GM21528 (cell line): ENCODE measurements at regions not wholly inside any gene's neighbourhood (a gene's known extent, or its start where the extent isn't known, plus 50 kb on each side); places are given as distances from the start of the nearest gene placed in this dataset.
"Not testable (repeated sequence)": the region's sequence is repeated elsewhere in the genome, so short reads cannot be mapped to it uniquely, and the experiment has no call there.

Experiments used
- ATAC-seq: cut with Tn5 transposase; IDR thresholded peaks from one replicate; pipeline ENCODE4 v1.9.1; 2021; ENCODE audit warnings: mild to moderate bottlenecking, moderate library complexity; ENCODE audit not compliant: unreplicated experiment, low FRiP score

DNA sequence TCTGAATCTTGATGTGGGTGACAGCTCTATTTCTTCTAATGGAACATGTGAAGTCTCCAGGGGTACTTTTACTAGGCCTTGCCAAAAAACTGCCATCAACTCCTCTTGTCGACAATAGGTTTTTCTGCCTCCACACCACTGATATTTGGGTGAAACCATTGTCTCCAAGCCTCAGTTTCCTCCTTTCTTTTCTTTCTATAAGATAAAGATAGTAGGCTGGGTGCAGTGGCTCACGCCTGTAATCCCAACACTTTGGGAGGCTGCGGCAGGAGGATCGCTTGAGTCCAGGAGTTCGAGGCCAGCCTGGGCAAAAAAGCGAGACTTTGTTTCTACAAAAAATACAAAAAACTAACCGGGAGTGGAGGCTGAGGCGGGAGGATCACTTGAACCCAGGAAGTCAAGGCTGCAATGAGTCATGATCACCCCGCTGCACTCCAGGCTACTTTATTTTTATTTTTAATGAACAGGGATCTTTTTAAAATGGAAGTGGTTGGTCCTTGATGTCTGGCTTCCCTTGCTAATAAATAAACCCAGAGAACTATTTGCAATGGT lies 159.9 kb upstream of the TNFAIP3 start:
- ATAC-seq = no peak

DNA sequence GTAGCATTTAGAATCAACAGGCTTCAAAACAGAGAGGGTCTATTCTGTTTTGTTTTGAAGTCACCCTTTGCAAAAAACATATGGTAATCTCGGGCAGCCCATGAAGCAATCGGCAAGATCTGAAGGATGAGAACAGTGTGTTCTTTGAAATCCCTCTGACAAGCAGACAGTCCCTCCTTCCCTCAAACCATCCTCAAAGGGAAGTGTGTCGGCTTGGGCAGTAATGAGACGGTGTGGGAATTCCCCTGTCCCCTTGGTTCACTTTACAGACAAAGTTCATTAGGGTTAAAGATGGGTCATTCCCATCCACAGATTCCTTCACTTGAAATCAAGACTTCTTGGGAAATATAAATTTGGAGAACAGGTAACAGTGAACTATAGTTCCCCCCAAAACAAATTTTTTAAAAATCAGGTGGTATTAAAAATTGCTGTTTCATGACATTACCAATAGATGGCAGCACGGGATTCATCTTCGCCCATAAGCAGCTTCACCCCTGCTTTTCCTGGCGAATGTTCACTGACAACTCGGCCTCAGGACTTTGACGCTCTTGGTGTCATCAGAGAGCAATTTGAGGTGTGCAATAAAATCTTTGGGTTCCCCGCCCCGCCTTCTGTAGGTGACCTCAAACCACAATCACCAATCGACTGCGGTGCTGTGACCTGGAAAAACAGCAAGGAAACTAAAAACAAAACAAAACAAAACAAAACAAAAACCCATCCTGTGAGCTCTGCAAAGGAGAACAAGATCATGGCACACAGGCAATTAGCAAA lies 159.3 kb upstream of the TNFAIP3 start:
- ATAC-seq = peak; percentile 69

DNA sequence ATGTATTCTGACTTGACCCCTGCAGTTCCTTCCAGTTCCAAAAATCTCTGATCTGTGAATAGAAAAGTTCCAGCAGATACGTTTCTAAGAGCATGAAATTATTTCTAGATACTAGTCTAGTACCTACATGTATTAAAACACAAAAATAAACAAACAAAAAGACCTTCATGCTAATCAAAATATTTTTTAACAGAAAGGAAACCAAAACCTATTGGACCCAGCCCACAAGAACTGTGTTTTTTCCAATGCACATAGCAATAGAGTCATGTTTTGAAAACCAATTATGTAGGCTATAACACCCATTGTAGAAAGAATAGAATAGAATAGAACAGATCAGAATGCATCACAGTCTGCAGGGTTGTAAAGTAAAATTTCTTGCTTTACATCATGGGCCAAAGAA lies 158.6 kb upstream of the TNFAIP3 start:
- no peak for ATAC-seq

DNA sequence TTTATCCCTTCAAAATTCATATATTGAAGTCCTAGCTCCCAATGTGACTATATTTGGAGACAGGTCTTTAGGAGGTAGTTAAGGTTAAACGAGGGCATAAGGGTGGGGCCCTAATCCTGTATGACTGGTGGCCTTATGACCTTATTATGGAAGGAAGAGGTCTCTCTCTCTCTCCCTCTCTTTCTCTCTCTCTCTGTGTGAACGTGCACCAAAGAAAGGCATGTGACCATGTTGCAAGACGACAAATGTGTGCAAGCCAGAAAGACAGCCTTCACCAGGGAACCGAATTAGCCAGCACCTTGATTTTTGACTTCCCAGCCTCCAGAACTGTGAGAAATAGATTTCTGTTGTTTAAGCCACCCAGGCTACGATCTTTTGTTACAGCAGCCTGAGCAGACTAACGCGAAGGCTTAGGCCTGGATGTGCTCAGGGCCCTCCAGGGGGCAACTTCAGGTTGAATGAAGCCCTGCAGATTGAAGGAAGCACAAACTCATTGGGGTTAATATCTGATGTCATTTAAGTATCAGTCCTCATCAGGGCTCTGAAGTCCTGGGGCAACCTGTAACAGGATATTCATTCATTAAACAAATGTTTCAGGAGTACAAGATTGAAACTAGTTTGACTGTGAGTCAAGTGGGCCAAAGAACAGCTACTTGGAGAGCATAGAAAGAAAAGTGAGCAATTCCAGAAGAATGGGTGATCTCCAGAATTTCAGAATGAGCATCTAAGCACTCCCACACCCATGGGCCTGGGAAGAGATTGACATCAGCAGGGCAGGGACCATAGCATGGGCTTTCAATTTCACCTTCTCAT lies 157.4 kb upstream of the TNFAIP3 start:
- no peak for ATAC-seq

DNA sequence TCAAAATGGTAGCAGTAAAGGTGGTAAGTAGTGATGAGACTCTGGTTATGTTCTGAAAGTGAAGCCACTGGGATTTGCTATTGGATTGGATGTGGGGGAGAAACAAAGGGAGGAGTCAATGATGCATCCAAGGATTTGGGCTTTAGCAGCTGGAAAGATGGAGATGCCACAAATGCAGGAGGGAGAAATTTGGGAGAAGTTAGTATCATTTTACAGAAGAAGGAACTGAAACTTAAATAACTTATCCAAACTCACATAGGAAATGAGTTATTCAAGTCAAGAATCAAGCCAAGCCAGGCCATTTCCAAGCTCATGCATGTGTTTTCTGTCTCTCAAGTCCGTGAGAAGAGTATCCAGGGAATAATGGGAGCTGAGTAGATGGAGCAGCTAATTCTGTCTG lies 155.1 kb upstream of the TNFAIP3 start:
- no peak for ATAC-seq

DNA sequence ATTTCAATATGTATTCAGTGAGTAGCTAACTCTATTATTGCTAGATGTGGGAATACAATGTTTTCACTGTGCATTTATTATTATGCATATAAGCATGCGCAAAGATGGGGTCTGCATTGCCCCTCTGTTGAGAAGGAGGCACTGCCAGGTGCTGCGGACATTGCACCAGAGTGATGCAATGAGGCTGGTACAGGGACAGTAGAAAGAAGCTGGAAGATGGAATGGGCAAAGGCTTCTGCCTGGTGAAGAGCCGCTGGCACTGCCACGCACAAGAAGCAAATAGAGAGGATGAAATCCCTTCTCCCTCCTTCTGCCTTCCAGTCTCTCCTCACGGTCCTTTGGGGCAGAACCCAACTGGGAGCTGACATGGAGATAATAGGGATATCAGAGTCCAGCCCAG lies 154.5 kb upstream of the TNFAIP3 start:
- ATAC-seq = no peak

DNA sequence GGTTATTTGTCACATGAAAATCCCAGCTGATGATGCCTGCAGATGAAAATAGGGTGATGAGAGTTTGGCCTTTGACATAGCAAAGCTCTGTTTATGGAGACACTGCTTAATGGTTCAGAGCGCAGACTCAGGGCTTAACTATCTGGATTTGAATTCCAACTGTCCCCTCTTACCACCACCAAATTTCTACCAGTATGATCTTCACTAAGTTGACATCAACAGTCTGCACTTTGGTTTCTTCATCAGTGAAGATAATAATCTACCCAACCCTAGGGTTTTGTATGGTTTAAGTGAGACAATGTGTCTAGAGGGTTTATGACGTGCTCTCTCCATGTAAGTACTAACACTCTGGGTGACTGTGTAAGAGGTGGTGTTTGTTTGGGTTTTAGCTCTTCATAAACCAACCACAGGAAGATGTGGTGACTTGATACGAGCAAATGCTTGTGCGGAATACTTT lies 151.4 kb upstream of the TNFAIP3 start:
- no peak for ATAC-seq

DNA sequence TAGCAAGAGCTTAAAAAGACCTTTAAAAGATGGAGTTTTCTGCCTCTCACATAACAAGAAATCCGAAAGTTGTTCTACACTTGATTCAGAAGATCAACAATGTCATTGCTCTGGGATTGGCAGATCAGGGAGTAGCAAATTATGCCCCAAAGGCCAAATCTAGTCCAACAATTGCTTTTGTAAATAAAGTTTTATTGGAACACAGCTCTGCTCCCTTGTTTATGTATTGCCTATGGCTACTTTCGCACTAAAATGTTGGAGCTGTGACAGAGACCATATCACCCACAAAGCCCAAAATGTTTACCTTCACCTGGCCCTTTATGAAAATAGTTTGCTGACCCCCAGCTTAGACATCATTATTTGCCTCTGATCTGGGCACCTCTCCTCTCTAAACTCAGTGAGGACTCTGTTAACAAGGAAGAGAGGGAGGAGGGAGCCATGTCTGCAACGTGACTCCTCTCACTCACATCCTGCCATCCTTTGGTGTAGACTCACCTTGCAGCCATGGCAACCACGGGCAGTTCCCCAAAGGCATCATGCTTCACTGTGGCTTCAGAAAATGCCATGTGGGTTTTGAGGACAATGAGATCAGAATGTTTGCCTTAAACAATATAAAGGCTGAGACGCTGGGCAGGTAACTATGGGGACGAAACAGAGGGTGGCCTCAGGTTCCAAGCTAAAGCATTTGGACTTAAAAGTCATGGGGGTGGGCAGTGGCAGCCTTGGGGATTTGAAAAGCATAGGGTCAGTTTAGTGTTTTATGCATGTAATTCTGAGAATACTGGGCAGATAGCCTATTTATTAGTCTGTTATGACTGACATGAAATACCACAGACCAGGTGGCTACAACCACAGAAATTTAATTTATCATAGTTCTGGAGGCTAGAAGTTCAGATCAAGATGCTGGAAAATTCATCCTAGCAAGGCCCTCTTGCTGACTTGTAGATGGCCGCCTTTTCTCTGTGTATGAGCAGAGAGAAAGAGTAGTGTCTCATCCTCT lies 149.7 kb upstream of the TNFAIP3 start:
- no peak for ATAC-seq

DNA sequence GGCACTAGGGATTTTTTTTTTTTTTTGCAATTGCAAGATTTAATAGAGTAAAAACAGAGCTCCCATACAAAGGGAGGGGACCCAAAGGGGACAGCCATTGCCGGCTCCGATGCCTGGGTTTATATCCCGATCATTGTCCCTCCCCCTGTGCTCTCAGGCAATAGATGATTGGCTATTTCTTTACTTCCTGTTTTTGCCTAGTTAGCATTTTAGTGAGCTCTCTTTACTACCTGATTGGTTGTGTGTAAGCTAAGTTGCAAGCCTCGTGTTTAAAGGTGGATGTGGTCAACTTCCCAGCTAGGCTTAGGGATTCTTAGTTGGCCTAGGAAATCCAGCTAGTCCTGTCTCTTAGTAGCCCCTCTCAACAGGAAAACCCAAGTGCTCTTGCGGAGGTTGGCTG lies 148.2 kb upstream of the TNFAIP3 start:
- ATAC-seq = not testable (repeated sequence)

DNA sequence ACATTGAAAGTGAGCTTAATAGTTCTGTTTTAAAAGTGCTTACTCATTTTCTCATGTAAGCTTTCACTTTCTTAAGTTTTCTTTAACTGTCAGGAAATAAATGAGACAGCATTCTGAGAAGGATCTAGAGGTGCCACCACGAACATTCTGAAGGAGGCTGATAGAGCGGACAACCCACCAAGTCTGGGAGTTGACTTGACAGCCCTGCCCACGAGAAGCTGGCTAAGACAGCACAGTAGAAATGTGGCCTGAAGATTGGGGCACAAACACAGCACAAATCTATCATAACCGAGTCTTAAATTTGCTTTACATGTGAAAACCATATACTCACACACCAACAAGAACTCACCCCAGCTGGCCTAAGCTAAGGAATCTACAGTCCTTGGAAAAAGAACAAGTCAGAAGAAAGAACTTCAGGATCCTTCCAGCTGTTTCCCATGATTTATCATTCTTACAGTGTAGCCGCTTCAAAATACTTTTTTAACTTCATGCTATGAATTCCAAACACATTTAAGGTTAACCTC lies 144.2 kb upstream of the TNFAIP3 start:
- no peak for ATAC-seq

DNA sequence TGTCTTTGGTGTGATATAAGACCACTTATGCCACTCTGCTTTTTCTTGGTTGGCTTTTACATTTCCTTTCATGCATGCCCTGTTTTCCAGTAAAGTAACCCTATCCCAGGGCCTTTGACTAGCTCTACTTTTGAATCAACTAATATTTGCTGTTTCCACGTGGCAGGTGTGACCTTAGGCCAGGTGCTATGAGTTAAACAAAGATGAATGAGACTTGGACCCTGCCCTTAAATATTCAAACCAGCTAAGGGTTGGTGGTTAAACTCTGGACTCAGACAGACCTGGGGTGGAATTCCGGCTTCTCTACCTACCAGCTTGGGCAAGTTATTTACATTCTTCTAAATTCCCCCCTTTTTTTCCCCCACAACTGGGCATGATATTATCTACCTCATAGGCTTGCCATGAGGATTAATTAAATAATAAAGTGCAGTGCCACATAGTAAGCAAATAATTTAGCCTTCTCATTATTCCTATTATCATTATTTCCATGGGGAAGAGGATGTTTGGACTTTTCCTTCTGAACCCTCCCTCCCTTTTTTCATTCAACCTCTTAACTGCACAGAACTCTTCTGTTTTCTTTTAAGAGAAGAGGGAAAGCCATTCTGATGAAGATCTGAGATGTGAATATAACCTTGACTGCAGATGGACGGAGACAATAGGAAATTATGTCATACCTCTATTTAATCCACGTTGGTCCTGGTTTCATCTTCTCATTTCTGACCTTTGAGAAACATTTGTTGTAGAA lies 143.6 kb upstream of the TNFAIP3 start:
- ATAC-seq = no peak

DNA sequence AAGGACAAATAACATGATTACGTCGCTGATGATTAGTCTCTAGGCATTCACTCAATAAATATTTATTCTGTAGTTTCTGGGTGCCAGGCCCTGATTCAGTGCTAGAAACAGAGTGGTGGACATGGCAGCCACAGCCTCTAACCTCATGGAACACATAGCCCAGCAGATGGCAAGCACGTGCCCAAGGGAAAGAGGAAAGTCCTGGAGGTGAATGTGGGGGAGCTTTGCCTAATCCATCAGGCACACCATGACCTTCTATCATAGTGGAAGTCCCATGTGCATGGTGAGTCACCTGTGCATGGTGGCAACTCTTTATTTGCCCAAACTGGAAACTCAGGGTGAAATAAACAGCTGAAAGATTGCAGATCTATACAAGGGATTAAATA lies 143.0 kb upstream of the TNFAIP3 start:
- ATAC-seq = no peak

DNA sequence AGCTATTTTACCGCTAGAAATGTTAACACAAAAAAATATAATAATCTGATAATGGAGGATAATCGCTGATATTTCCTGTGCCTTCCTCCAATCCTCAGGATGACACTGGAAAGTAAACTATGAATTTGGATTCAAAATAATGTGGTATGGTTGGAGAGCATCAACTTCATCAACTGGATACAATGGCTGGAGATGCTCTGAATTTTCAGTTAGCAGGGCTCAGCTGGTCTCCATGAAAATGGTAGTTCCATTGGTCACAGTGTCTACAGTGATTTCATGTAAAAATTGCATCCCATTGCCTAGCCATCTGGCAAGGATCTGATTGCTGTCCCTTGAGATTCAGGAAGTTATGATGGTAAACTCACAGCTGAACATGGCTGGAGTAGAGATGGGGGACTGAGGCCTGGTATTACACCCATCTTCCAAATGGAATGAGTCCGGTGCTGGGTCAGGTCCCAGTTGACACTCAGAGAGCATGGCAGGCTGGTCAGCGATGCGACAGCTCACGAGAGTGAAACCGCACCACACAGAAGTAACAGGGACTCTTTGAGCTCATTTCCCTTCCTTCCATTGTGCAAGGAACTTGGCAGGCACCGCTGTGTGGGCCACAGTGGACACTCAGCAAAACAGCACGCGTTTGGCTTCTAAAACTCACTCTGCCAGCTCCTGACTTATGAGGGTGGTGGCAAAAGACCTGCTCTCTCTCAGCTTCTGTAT lies 142.4 kb upstream of the TNFAIP3 start:
- no peak for ATAC-seq

DNA sequence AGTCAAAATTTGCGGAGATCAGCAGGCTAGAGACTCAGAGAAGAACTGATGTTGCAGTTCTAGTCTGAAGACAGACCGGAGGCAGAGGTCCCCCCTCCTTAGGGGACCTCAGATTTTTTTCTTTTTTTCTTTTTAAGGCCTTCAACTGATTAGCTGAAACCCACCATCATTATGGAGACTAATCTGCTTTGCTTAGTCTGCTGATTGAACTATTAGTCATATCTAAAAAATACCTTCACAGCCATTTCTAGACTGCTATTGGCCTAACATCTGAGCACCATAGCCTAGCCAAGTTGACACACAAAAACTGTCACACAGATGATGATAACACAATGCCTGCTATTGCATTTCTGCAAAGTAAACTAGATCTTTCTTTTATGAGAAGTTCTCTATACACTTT lies 141.1 kb upstream of the TNFAIP3 start:
- ATAC-seq = no peak

DNA sequence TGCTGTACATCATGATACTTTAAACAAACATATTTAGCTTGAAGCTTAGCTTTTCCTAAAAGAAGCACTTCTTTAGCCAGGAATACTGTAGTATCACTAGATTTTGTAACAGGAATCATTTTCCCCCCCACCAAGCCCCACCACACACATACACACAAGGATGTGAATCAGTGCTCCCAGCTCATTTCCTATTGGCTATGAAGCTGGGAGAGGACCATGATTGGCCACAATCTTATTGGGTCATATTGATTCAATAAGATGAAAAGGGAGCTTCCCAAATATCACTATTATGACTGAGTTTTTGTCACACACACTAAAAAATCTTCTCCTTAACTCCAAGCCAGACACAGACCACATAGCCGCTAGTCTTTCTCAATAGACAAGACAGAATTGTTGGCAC lies 140.5 kb upstream of the TNFAIP3 start:
- ATAC-seq = no peak

DNA sequence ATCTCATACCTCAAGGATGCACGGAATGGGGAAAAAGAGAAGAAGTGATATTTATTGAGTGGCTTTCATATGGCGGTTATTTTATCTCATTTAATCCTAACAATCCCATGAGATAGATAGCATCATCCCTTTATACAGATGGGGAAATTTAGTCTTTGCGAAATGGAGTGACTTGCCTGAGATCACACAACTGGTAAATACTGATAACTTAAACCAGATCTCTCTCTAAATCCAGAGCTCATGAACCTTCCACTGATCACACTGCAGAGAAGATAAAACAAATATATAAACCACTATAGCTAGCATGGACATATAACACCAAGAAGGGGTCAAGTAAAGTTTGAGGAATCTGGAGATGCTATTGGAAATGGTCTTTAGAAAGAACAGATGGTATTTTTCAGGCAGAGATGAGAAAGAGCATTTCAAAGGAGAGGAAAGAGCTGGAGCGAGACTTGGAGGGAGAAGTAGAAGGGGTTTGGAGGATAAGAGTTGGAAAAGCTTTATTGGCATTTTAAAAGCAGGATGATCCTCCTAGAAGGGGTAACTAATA lies 139.8 kb upstream of the TNFAIP3 start:
- no peak for ATAC-seq

DNA sequence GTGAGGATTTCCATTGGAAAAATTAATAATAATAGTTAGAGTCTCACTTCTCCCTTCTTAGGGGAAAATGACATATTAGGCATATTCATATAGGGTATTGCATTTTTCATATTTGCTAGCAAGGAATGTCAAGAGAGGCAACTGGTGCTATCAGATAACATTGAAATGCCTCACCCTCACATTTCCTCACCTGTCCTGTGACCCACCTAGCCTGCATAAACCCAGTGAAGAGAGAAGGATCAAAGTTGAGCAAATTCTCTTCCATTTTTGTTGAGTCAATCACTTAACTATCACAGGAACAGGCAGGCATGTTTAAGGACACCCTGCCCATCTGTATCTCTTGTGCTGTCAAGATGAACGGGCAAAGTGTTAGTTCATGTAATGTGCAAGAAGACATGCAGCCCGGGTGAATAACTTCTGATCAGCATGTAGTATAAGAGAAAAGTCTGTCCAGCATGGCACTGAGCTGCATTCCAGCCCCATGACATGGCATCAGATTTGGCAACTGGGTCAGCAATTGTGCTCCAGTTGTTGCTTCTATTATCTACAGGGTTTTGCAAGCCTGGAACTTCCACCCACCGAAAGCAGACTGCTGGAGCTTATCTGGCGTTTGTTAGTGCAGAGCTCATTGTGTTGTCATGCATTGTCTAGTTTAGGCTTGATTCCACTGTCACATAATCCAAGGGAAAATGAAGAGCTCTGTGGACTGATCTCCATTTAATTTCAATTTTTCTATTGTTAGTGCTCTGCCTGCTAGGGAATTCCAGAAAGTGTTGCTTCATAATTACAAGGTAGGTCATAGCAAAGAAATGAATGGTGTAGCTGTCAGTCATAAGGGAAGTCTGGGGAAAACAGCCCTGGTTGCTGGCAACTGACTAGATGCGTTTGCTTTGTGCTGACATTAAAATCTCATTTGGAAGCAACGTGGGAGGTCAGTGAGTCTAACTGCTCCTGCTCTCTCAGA lies 138.4 kb upstream of the TNFAIP3 start:
- ATAC-seq = no peak
